AG04450 (cell line): ENCODE measurements at regions not wholly inside any gene's neighbourhood (a gene's known extent, or its start where the extent isn't known, plus 50 kb on each side); places are given as distances from the start of the nearest gene placed in this dataset.

Experiments
- CTCF ChIA-PET: fragments of 300-600, 350-600 bp; formaldehyde crosslinking; extraction: SDS; loops from one replicate; lab custom pipeline; 2022; ENCODE audit warnings: antibody characterized with exemption, inconsistent platforms; lab: Charles Lee
- POLR2A ChIA-PET: fragments of 350-600 bp; formaldehyde crosslinking; extraction: SDS; loops from one replicate; lab custom pipeline; 2021; ENCODE audit warnings: antibody characterized with exemption, inconsistent platforms; lab: Yijun Ruan, JAX
- DNase-seq: peaks from one replicate; pipeline ENCODE4 v3.0.0-alpha.2; 2011; ENCODE audit warnings: low read depth, low spot score
- H3K27ac ChIP-seq: one replicate; pipeline ENCODE4 v1.5.1; 2012; ENCODE audit warnings: low read depth, low read length, control low read depth
- H3K27me3 ChIP-seq: one replicate; pipeline ENCODE4 v1.6.0; 2012; ENCODE audit warnings: low read length; ENCODE audit not compliant: control insufficient read depth, insufficient read depth
- H3K4me3 ChIP-seq: 2 replicates; pipeline ENCODE4 v1.5.1; 2011; ENCODE audit warnings: mild to moderate bottlenecking, low read depth, low read length, control low read depth
- H3K9me3 ChIP-seq: 2 replicates; pipeline ENCODE4 v1.5.1; 2012; ENCODE audit warnings: low read length; ENCODE audit not compliant: control insufficient read depth, insufficient read depth
- TF ChIP-seq, protein P1 (sequence below): IDR thresholded peaks from 2 replicates; pipeline ENCODE4 v1.5.1; 2011; ENCODE audit warnings: low read depth, low read length, control low read depth, inconsistent platforms

GRCh38 chr5:164296603-164297080, 791.2 kb downstream of the MAT2B start:
- POLR2A ChIA-PET = no interaction called here
- Histone ChIP-seq H3K27me3 (no peaks in the 10 kb centered on the region), H3K27ac (no peak overlapping the region), H3K4me3 (peak overlapping the region; percentile 48), H3K9me3 (no peaks in the 10 kb centered on the region)
- TF ChIP-seq, protein P1, sequence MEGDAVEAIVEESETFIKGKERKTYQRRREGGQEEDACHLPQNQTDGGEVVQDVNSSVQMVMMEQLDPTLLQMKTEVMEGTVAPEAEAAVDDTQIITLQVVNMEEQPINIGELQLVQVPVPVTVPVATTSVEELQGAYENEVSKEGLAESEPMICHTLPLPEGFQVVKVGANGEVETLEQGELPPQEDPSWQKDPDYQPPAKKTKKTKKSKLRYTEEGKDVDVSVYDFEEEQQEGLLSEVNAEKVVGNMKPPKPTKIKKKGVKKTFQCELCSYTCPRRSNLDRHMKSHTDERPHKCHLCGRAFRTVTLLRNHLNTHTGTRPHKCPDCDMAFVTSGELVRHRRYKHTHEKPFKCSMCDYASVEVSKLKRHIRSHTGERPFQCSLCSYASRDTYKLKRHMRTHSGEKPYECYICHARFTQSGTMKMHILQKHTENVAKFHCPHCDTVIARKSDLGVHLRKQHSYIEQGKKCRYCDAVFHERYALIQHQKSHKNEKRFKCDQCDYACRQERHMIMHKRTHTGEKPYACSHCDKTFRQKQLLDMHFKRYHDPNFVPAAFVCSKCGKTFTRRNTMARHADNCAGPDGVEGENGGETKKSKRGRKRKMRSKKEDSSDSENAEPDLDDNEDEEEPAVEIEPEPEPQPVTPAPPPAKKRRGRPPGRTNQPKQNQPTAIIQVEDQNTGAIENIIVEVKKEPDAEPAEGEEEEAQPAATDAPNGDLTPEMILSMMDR = no peak
- no peak for DNase-seq
- CTCF ChIA-PET = no interaction called here

DNA sequence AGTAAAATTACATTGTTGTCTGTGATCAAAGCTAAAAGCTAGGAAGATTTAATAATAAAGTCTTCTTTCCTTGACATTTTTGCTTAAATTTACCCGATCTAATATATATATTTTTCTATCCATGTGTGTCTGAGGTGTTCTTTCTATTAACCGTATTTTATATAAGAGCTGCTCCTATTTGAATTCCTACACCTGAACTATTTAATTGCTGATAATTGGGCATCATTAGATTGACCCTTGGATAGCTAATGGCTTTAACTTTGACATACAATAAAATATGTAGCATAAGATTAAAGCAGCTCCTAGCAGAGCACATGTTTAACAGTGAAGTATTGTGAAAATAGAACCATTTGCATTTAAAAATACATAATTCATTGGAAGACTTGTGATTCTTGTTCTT, 792.7 kb downstream of the MAT2B start:
- TF ChIP-seq, protein P1 = no peak
- Histone ChIP-seq H3K27me3 (no peaks in the 10 kb centered on the region), H3K4me3 (no peak overlapping the region), H3K27ac (no peak overlapping the region), H3K9me3 (no peaks in the 10 kb centered on the region)
- ChIA-PET CTCF (no interaction called here), POLR2A (no interaction called here)
- no peak for DNase-seq

DNA sequence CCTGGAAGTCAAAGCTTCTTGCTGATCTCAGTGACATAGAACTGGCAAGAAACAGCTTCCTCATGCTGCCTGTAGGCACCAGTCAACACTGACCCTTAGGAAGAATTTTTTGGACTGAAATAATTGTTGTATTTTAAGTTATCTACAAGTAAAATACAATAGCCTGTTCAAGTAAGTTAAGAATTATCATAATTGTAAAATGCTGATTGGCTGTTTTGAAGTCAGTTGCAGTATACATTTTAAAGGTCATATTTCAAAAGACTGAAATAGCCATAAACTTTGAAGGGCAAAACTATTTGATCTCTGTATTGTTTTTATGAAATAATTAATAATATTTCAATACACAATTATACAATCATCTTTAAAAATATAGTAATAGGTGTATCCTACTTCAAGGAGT, 794.9 kb downstream of the MAT2B start:
- Histone ChIP-seq H3K27me3 (no peaks in the 10 kb centered on the region), H3K27ac (no peak overlapping the region), H3K9me3 (no peaks in the 10 kb centered on the region), H3K4me3 (no peak overlapping the region)
- ChIA-PET POLR2A (no interaction called here), CTCF (no interaction called here)
- TF ChIP-seq, protein P1 = no peak
- DNase-seq = no peak

GRCh38 chr5:164301136-164301535, 795.7 kb downstream of the MAT2B start:
- Histone ChIP-seq H3K9me3 (no peaks in the 10 kb centered on the region), H3K27ac (no peak overlapping the region), H3K27me3 (no peaks in the 10 kb centered on the region), H3K4me3 (no peak overlapping the region)
- no peak for DNase-seq
- POLR2A ChIA-PET = no interaction called here
- CTCF ChIA-PET = no interaction called here
- TF ChIP-seq, protein P1 = no peak

GRCh38 chr5:164301708-164302107, 796.3 kb downstream of the MAT2B start:
- Histone ChIP-seq H3K9me3 (no peaks in the 10 kb centered on the region), H3K4me3 (no peak overlapping the region), H3K27ac (no peak overlapping the region), H3K27me3 (no peaks in the 10 kb centered on the region)
- no peak for DNase-seq
- ChIA-PET POLR2A (no interaction called here), CTCF (no interaction called here)
- TF ChIP-seq, protein P1 = no peak
